ENCODE measurements at regions not wholly inside any gene's neighbourhood (a gene's known extent, or its start where the extent isn't known, plus 50 kb on each side); places are given as distances from the start of the nearest gene placed in this dataset.
"Not testable (repeated sequence)": the region's sequence is repeated elsewhere in the genome, so short reads cannot be mapped to it uniquely, and the experiment has no call there.

DNA sequence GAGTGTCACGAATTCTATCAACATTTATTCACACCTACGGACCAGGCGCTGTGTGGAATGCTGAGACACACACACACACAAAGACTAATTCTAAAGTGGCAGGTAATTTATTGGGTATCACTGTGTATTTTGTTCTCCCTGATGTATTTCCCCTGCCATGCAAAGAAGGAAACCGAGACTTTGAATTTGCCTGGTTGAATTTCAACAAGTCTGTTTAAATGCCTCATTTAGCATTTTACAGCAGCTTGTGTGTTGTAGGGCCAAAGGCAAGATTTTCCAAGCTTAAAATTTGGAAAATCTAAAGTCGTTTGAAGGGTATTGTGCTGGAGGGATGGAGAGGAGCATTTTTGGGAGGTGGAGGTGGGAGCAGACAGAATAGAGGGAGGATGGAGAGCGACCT, 274.4 kb upstream of the ZFP64 start:
- DNase-seq, result no peak

DNA sequence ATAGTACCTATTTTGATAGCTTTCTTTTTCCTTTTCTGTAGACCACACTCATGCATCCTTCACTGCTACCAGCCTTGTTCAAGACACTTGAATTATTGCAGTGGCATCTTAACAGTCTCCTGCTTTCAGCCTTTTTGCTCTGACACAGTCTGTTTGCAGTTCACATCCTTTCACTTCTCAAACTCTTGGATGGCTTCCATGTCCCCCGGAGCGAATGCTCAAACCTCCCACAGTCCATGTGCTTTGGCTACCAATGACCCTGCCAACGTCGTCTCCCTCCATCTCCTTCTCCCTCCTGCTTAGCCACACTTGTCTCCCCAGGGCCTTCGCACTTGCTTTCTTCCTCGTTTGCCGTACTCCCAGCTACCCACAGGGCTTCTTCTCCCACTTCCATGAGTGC, 270.0 kb upstream of the ZFP64 start:
- no peak for DNase-seq

DNA sequence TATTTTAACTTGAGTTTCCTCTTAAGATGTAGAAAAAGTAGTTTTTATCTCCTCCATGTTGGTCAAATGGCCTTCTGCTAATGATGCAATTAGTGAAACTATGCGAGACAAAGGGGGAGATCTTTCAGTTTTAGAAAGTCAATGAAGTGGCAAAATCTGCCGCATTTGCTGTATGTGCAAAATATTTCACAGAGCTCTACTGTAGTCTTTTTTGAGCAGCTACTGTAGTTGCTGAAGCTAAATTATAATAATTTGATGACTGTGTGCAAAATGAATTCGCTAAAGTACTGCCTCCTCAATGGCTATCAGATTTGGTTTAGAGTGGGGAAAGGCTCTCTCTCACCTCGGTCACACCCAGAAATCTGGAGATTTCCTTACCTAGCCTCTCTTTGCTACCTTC, 267.6 kb upstream of the ZFP64 start:
- no peak for DNase-seq

DNA sequence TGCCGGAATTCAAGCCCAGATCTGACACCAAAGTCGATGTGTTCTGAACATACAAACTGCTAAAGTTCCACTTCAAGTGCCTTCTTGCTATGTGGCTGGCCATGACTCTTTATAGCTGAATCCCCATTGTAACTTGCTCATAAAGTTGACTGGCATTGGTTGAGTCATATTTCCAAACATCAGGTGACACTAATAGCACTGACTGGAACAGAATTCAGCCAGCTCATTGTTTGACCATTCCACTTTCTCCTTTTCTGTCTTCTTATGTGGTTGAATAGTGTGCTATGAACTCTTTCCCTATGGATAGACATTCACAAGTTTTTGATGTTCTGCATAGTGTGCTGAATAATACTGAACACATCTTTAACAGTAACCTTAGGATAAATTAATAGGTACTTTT, 266.2 kb upstream of the ZFP64 start:
- no peak for DNase-seq

DNA sequence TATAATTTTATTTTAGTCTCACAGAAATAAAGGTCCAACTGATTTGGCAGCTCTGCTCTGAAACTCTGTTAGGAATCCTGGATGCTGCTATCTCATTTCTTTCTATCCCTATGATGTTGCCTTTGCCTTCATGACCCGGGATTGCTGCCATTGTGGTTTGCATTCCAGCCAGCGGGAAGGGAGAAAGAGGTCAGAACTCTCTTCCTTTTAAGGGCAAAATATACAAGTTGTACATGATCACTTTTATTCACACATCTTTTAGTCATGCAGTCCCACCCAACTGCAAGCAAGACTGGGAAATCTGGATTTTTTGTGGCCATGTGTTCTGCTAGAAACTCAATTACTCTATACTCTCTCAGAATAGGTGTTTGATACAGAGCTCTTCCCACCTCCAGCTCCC, 263.1 kb upstream of the ZFP64 start:
- no peak for DNase-seq

DNA sequence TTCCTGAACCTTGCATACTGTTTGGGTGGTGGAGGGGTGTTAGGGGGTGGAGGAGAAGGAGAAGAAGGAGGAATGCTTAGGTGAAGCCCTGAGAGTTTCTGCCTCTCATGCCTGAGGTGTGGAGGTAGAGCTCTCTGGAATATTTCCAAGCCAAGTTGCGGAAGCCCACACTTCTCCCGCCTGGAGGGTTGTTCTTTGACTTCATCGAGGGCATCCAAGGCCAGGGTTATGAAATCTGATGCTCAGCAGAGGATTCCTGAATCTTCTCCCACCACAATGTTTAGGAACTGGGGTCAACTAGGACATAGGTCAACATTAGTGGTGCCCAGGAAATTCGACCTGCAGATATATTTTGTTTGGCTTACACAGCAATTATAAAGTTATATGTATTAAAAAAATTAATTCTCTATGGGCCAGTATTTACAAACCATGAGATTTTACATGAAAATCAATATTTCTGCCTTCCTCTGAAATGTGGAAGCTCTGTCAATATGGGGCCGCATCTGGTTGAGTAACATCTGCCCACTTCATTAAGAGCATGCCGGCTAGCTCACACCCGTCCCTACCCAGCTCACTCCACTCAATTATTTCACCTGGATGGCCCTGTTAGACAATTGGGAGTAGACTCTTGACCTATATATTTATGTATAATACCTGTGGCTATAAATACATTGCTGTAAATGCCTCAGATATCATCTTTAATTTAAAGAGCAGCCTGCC, 257.1 kb upstream of the ZFP64 start:
- DNase-seq, result no peak

DNA sequence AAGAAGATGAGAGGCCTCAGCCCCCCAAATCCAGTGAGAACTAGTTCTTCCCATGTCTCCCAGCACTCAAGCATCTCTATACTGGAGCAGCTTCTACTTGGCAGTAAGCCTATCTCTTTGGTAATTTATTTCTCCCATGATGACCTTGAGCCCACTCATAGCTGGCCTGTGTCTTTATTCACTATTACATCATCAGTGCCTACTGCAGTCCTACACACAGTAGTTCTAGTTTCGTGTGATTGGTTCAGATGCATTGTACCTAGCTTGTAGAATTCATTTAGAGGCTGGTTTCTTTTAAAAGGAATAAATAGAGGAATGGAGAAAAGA, 255.6 kb upstream of the ZFP64 start:
- no peak for DNase-seq

DNA sequence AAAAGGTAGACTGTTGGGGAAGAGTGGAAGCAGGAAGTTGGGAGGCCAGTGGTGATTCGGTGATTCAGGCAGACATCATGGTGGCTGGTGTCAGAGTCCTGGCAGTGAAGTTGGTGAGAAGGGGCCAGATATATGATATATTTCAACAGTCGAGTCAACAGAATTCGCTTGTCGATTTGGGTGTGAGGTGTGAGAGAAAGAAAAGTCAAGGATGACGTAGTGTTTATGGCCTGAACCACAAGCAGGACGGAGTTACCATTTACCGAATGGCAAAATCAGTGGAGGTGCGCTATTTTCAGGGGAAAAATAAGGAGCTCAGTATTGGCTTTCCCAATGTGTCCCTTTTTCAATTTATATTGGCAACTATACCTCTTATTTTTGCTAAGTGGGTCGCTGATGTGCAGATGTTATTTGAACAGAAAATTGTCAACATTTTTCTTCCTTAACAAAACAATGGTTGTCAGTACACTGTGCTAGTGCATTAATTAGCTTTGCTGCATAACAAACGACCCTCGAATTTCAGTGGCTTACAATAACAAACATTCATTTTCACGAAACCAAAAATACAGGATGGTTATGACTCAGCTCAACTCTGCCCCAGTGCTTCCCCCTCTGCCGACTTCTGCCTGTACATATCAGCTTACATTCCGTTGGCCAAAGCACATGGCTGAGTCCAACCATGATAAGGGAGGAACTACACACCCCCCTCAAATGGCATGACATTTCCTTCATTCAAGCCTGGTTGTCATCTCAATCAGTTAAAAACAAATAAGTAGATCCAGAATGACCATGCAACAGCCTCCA, 255.0 kb upstream of the ZFP64 start:
- no peak for DNase-seq

DNA sequence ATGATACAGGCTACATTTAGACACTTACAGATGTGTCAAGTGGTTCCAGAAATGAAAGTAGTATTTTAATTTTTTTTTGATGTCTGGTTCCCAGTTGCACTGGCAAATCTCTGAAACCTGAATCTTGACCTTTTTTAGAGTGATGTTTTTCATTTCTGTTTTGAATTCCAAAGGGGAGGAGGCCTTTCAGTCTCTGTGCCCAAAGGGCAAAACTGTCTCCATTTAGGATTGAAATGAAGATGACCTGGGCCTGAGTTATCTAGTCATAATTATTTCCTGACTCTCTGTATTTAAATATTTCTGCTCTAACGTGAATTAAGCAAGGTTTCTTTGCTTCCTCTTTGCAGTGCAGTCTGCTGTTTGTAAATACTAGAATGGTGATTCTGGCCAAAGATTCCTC, 252.9 kb upstream of the ZFP64 start:
- DNase-seq, result no peak

DNA sequence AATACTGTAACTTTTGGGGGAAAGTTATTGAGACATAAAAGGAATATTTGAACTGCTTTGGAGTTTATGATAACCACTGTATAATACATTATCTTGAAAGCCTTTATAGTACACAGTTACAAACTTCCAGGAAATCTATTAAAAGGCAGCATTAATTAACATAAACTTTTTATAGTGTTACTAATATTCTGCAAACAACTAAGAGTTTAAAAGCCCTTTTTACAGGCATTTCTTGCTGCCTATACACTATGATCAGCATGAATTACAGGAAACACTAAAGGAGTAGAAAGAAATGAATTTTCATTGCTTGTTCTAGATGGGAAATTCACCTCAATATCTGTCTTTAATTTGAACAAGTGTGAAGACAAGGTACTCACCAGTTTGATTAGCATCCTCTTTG, 252.3 kb upstream of the ZFP64 start:
- no peak for DNase-seq

DNA sequence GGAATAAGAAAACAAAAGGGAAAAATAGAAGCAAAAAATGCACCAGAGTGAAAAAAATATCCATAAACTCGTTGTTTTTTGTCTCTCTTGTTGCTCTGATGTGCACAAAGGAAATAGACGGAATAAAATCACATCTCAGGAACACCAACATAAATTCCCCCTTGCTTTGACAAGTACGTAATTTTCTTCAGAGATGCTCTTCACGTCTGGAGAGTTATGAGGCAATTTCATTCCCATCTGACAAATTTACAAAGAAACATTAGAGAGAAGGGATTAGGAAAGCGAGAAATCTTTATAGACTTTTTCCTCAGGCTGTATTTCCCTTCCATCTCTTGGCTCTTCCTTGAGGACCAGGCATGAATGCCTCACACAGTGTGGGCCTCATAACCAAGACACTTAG, 250.1 kb upstream of the ZFP64 start:
- DNase-seq, result no peak

DNA sequence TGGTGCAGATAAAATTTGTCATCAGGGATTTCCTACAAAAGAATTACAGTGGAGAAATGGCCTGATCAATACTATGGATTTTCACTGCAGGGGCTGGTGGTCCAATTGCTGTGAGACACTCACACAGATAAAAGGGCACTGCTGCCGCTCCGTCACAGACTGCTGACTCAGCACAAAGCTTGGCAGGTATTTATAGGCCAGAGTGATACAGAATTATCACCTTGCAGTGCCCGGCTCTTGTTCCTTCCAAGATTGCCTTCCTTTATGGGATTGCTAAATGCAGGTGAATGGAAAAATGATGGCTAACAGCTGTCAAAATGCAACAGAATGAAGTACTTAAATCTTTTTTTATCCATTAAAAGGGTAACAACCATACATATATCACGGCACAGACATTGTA, 247.8 kb upstream of the ZFP64 start:
- no peak for DNase-seq

DNA sequence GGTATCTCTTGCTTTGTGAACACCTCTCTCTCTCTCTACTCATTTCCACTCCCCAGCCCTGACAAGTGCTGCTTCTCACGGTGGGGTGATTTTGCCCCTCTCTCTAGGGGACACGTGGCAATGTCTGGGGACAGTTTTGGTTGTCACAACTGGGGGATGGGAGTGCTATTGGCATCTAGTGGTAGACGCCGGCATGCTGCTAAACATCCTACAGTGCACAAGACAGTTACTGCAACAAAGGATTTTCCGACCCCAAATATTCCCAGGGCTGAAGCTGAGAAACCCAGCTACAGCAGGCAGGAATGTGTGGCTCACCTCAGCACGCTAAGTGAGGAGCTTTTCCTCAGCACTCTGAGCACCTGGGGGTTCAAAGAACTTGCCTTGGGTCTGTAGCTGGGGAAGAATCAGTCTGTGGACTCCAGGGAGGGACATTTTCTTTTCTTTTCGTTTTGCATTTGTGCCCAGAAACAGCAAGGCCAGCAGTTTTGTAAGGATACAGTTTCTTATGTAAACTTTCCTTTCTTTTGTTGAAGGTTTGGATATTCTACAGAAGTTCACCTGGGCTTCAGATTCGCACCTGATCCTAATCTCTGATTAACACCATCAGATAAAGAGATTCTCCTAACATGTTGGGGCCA, 246.9 kb upstream of the ZFP64 start:
- DNase-seq, result peak; percentile 44

DNA sequence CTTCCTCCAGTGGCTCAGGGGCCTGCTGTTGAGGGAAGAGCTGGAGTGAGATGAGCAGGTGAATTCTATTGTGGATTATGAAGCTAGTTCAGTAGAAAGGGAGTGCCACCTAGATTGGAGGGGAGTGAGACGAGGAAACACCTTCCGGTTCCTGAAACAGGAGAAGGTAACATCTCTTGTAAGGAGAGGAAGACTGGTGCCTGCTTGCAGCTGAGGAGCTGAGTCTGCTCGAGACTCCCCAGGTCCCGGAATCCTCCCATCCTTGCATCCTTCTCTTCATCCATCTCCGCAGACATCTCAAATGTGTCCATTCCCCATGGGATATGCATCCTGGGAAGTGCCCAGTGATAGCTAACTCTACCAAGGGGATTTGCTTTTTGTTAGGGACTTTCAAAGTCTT, 242.9 kb upstream of the ZFP64 start:
- DNase-seq, result no peak

DNA sequence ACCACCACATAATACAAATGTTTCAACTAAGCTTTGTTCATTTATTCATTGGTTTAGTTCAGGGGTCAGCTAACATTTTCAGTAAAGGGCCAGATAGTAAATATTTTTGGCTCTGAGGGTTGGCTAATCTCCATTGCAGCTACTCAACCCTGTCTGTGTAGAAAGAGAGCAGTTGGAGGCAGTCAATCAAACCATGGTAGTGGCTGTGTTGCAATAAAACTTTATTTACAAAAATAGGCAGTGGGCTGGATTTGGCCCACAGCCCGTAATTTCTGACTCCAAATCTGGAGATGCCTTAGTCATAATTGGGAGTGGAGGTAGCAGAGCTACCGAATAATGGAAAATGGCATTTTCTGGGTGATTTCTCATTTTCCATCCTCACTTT, 242.5 kb upstream of the ZFP64 start:
- DNase-seq, result no peak

DNA sequence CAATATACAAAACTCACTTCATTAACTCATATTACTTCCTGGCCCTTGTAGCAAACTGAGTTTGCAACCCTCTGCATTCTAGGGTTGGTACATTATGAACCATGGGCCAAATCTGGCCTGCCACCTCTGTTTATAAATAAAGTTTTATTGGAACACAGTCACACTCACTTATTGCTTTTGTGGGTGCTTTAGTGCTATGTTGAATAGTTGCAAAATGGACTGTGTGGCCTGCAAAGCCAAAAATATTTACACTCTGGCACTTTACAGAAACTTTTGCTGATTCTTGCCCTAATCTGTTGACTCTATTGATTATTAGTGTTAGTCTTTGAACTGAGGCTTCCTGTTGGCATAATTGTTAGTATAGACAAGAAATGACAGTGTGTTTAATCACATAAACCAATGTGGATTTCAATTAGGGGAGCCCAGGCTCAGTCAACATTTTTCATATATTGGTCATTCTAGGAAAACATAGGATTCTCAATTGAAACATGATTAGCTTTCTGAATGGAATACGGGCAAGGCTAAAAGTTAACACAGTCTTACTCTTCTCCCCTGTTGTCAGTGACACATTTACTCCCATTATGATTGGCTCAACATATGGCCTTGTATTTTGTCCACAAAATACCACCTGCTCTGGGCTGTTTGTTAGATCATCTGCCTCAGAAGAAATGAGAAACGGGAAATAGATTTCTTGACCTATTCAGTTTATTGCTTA, 241.9 kb upstream of the ZFP64 start:
- no peak for DNase-seq

DNA sequence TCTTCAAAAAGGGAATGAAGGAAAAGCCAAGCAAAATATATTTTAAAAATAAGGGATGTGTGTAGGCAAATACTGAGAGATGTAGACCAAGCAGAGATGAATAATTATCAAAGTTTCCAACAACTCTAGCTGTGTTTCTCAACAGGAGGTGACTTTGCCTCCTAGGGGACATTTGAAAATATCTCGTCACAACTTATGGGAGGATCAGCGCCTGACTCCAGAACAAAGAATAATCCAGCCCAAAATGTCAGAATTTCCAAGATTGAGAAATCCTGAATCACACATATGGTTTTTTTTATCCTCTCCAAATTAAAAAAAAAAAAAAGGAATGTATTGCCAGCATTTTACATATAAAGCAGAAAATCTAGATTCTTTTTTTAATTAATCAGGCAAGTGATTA, 241.2 kb upstream of the ZFP64 start:
- no peak for DNase-seq

DNA sequence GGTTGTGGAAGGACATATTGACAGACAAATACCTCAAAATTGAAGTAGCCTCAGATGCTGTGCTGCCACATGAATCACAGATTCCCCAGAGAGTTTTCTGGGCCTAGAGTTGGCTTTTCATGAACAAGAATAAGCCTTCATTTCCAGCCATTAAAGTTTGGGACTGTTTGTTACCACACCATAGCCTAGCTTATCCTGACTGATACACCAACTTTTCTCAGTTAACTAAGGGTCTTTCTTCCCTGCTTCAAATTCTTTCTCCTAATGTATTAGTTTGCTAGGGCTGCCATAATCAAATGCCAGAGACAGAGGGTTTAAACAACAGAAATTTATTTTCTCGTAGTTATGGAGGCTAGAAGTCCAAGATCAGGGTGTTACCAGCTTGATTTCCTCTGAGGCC, 237.4 kb upstream of the ZFP64 start:
- no peak for DNase-seq

DNA sequence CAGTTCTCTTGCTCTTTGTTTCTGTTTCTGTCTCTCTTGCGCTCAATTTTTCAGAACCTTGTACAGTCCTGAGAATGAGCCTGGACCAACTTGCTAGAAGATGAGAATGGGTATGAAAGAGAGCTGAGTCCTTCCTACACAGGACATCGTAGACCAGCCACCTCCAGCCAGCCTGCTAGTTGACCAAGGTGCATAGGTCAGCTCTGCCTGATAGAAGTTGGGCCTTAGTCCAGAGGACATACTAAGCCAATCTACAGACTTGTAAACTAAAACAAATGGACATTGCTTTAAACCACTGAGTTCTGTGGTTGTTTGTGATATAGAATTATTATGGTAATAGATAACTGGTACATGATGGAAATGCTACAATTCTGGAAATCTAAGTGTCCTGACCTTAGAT, 236.4 kb upstream of the ZFP64 start:
- DNase-seq, result no peak

DNA sequence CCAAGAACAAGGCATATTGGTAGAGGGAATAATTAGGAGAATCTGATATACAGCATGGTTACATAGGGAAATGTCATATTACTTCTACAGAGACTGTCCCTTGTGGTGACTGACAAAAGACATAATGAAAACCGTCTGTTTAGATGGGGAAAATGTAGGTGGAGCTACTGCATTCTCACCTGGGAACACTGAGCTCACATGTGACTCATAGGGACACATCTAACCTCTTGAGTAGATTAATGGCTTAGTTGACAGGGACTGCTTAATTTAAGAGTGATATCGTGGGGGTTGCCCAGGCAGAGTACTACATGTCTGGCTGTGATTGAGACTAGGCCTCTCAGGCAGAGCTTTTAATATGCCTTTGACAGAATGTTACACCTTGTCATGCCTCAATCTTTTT, 235.3 kb upstream of the ZFP64 start:
- DNase-seq, result no peak

DNA sequence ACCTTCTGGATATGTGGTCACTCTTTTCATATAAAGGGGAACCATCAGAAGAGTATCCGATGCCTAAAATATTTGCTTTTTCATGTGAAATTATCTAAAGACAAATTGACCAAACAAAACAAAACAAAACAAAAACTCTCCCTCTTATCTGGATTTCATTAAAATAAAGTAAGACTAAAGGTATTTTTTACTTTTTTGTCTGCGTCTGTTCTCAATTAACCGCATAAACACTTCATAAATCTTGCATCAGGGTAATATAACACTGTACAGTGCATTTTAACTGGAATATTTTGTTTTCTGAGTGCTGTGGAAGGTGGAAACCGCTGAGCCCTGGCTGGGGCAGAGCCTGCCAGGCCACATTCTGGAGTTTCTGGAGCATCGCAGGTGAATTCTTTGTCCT, 234.1 kb upstream of the ZFP64 start:
- no peak for DNase-seq

DNA sequence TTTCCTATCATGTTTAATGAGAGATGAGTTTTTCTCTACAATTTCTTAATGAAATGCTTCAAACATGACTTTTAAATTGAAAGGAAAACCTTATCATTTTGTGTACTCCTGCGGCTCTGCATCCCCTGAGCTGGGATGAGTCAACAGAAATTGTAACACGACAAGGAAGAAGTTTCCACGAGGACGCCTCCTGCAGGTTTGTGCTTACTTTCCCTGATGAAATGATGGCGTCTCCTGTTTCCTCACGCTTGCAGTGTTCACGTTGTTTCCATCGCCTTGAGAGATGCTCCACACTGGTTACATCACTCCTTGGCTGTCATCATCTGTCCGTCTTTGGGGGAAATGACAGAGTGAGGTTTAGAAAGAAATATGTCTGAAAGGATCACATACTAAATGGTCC, 233.7 kb upstream of the ZFP64 start:
- DNase-seq, result no peak

DNA sequence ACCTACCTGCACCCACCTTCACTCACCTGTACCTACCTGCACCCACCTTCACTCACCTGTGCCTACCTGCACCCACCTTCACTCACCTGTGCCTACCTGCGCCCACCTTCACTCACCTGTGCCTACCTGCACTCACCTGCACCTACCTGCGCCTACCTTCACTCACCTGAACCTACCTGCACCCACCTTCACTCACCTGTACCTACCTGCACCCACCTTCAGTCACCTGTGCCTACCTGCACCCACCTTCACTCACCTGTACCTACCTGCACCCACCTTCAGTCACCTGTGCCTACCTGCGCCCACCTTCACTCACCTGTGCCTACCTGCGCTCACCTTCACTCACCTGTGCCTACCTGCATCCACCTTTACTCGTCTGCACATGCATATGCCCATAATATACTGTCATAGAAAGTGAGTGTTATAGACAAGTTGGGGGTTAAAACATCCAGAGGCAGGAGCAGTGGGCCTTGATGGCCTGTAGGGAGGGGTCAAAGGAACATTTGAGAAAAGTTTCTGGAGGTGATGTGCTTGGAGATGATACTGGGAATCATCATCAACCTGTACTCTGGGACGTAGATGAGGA, 232.9 kb upstream of the ZFP64 start:
- not testable (repeated sequence) for DNase-seq

Data from CD4-positive, alpha-beta T cell treated with Interleukin-12 subunit alpha and Interleukin-12 subunit beta, for 1 hour (primary cell).